Non-pigmented ciliary epithelial cell (primary cell): ENCODE measurements at regions not wholly inside any gene's neighbourhood (a gene's known extent, or its start where the extent isn't known, plus 50 kb on each side); places are given as distances from the start of the nearest gene placed in this dataset.

Experiments used
- DNase-seq: peaks from one replicate; pipeline ENCODE4 v3.0.0-alpha.2; 2010; ENCODE audit warnings: low read depth

DNA sequence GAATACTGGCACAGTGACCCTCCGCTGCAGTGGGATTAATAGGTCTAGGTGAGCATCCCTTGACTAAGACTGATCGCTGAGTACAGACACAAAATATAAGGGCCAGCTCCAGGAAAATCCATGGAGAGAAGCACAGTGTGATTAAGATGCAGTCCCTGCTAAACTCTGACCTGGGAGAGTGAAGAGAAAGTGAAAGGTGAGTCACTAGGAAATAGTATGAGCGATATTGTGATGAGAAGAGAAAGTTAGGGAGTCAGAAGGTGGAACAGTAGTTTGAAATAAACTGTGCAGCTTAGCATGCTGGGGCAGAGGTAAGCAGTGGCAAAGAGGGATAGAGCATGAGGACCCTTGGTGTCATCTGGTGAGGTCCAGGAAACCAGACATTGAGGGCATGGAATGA, 278.6 kb upstream of the MAP3K7 start:
- no peak for DNase-seq

DNA sequence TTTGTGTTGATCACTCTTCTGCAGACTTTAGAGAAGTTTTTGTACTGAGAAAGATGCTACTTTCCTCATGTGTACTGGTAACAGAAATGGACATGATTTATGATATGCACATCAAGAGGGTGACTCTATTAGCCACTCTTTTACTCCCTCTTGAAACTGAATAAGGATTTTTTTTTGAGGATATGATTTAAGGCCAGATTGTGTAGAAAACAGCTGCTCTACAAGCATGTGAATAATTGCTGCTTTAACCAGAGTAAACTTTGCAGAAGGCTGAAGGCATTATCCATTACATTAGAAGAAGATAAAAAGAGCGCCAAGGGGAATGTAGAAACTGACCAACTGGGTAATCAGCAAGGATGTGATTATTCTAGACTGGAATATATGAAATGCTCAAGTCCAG, 276.2 kb upstream of the MAP3K7 start:
- DNase-seq, result no peak

DNA sequence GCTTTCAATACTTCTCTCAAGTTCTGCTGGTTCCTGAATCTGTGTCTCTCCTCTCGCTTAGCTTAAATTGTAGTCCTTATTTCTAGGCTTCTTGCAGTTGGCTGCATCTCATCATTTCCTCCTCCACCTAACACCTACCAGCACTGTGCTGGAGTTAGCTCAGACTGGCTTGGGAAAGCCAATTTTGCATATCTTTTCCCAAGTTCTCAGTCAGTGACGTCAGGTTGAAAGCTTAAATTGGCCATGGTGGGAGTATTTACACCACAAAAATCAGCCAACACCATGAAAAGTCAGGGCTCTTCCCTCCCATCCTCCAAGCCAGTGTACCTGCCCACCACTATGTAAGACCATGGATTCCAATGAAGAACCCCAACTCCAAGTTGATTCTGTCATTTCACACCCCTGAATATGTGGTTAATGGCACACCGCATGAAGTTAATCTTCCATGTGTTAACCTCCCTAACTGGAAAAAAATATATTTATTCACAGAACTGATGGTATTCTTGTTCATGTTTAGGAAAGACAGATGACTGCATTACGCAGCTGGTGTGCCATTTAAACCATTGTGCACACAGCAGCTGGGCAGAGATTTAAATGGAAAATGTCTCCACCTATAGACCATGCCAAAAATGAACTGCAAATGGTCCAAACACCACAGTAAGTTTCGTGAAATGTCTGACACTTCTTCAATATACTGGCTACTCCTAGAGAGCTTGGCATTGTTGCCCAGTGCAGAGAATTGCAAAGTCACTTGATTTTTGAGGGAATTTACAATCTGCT, 274.1 kb upstream of the MAP3K7 start:
- no peak for DNase-seq

DNA sequence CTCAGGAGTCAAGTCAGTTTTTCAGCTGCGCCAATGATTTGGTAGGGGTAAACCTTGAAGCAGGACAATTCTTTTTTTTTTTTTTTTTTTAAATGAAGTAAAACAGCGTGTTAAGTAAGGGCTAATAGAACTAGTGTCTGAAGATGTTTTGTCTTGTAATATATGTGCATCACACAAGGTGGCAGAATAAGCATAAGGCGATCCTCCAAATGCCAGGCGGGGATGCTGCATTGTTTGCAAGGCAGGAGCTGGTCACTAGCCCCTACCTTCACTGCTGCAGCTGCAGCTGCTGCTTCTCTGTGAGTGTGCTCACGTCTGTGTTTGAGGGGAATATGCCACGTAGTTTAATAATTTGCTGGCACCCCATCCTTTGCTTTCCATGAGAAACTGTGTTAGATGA, 272.7 kb upstream of the MAP3K7 start:
- no peak for DNase-seq

DNA sequence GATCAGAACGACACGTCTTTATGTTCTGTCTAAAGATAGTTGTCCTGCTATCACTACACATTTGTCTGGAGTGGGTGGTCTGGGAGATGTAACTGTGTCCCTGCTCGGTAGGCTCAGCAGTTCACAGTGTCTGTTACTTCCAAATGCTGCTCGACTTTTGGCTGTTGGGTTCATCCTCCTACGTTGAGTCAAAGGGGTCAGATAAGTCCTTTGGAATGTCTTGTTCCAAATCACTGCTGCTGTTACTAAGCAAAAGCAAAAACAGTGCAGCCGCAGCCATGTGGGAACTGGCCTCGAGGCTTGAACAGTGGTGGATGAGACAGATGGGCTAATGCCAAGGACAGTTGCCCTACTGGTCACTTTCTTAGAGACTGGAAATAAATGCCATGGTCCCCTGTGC, 272.2 kb upstream of the MAP3K7 start:
- no peak for DNase-seq

DNA sequence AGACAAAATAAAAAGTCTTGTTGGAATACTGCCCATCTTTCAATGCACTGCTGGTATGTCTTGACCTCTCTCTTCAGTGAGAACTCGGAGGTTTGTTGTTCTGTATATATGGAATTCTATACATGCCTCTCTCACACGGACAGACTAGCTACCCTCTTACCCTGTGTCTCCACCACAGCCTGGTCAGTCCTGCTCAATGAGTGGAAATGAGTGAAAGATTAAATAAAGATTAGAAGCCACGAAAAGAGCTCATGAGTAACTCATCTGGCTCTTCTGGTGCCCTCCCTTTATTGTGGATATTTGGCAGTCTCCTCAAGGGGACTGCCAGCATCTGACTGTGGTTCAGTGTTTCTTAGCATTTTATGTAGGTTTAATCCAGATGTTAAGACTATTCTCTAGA, 262.8 kb upstream of the MAP3K7 start:
- DNase-seq, result no peak

DNA sequence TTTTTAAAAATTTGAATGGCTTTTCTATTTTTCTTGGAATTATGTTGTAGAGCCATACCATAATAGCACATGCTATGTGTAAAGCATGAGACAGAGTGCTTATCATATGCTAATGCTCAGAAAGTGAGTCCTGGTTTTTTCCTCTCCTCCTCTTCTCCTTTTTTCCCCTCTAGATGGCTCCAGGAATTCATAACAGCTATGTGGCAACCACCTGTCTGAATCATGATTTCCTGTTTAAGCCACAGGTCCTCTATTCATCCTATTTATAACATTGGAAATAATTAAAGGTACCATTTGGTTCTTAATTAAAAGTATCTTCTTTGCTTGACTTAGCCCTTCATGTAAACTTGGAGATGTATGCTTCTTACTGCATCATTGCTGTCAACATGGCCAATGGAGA, 260.0 kb upstream of the MAP3K7 start:
- DNase-seq, result no peak

DNA sequence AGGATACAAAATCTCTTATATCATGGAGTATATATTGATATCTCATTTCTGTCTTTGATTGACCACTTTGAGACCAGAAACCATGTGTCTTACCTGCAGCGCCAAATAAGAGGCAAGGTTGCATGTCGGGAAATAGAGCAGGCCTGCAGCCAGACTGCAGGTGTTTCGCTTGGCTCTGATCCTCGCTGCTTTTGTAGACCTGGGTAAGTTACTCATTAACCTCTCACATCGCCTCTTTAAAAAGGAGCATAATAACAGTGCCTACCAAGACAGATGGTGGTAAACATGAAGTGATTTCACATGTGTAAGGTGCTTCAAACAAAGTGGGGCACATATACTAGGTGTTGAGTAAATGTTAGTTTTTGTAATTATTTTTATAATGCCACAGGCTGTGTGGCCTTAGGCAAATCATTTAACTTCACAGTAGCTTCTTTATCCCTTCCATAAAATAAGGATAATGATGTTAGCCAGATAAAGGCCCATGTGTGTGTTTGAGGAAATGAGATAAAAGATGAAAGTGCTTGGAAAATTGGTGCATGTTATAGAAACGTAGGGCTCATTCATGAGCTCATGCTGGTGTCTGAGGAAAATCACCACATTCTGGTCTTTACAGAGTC, 248.8 kb upstream of the MAP3K7 start:
- no peak for DNase-seq

DNA sequence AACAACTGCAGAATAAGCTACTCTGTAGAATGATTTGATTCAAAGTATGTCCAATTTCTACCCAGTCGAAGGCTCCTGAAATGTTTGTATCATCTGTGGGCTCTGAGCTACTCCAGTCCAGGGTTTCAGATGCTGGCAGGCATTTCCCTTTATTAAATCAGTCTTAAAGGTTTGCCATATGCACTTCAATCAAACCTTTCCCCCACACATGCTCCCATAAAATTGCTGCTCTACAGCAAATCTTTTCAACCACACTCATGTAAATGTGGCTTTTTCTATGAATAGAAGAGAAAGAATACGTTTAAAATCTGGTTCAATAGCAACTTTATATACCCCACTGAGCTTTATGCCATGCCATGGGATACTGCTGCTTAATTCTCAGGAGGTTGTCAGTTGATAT, 242.4 kb upstream of the MAP3K7 start:
- DNase-seq, result no peak

DNA sequence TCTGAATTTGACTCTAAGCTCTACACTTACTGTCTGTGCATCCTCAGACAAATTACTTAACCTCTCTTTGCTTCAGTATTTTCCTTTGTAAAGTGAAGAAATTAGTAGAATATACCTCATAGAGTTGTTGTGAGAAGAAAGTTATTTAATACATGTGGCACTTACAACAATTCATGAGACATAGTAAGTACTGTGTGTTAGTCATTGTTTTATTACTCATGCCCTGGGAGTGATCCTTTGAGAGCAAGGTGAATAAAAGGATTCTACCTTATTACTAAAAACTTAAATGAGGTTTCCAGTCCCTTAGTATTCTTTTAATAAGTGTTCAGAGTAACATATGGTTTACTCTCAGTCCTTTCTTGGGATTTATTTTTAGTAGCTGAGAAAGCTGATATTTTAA, 233.6 kb upstream of the MAP3K7 start:
- DNase-seq, result no peak

DNA sequence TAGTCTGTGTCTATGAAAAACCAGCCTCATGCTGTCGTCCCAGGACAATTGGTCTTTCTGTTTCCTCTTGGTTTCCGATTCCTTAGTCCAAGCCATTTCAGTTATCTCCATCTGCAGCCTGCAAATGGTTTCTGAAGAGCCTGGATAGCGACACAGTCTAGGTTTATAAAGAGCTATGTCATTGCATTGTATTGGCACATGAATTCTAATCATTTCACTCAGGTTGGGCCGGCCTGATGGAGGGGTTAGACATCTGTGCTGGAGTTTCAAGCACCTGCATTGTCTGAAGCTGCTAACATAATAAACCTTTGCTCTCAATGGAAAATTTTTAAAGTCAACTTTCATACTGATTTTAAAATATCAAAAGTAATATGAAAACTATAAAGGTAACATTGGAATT, 232.6 kb upstream of the MAP3K7 start:
- no peak for DNase-seq

DNA sequence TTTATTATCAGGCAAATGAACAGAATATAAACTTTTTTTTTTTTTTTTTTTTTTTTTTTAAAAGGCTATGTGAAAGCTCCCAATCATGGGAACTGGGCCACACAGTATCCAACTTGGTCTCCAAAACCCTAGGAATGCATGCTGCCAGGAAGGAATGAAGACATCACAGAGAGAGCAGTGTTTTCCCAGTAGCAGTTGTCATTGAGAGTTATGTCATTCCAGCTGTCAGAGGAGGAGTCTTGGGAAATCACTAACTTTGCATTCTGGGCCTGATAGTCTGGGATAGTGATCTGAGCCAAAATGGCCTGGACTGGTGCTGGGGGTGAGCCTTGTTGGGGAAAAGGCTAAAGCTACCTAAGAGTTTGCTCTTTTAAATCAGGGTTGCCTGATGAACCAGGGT, 231.3 kb upstream of the MAP3K7 start:
- no peak for DNase-seq

DNA sequence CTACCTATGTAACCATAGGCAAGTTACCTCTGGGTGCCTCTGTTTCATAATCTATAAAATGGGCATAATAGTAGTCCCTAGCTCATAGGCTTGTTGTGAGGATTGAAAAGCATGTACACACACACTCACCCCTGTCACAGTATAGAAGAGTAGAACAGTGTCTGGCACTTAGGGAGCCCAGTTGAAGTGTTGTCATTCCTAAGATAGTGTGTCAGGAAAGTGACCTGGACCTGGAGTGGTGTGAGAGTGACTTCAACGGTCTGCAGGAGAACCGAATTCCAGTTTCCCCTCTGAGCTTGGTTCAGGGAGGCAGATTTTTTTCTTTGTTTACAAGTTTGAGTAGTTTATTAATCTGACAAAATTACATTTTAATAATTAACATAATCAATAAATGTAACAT, 229.9 kb upstream of the MAP3K7 start:
- DNase-seq, result no peak

DNA sequence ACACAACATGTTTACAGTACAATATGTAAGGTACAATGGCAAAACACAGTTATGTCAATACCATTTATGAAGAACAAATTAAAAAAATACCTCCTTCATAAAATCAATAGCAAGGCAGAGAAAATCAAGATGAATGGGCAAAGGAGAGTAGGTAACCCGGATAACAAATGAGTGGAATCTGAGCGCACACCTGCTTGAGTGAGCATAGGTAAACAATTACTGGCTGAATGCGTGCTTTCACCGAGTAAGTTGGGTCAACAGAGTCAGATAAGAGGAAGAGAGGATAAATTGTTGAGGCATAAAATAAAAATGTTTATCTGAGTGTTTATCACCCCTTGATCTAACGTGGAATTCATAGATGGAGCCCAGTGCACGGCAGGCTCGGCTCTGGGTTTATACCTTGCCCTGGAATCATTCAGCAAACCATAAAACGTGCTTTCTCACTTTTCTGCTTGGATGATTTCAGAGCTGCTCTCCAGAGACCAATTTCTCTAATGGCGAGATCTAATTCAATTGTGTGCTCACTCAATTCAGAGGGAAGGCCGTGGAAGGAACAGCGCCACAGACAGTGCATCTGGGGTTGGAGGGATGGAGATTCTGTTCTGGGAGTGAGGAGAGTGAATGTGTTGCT, 224.8 kb upstream of the MAP3K7 start:
- no peak for DNase-seq

DNA sequence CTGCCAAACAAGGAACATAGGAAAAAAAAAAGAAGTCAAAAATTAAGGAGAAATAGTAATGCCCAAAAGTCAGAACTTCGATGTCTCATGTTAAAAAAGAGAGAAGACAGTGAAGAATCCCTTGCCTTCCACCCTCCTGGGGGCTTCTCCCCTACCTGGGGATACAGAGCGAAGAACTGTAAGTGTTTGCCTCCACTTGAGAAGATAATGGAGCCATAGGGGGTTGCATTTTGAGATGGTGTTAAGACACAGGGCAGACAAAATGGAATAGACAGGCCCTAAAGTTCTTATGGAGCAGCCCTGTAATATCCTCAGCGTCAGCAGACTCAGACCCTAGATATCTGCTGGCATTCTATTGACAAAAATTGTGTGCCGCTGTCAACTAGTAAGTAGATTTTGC, 222.2 kb upstream of the MAP3K7 start:
- no peak for DNase-seq

DNA sequence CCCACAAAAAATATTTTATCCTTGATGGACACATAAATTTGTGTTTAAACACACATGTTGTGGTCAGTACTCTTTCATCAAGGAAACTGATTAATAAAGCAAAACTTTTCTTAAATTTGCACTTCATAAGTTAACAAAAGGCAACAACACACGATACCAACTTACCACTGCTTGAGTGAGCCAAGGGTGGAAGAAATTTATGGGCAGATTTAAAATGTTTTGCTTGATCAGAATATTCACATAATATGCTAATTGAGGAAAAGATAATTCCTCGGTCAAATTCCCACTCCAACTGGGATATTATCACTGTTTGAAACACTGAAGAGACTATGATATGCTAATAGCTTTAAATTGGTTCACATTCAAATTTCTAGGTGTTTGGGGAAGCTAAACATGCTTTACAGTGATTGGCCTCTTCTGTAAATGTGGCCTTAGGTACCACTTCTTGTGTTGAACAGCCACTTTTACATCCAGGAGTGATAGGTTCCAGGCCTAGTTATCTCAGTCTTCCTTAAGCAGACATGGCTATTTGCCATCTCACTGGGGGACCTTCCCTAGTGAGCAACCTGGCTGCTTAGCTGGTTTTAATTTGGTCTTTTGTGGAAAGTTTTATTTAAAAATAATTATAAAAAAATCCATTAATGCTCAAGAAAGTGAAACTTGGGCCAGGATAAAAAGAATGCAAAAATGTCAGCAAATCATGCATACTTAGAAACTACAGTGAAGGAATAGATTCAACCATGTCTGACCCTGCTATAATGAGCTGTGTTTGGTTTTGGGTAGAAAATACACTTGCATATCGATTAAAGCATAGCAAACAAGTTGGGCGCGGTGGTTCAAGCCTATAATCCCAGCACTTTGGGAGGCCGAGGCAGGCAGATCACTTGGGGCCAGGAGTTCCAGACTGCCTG, 221.2 kb upstream of the MAP3K7 start:
- DNase-seq, result no peak

DNA sequence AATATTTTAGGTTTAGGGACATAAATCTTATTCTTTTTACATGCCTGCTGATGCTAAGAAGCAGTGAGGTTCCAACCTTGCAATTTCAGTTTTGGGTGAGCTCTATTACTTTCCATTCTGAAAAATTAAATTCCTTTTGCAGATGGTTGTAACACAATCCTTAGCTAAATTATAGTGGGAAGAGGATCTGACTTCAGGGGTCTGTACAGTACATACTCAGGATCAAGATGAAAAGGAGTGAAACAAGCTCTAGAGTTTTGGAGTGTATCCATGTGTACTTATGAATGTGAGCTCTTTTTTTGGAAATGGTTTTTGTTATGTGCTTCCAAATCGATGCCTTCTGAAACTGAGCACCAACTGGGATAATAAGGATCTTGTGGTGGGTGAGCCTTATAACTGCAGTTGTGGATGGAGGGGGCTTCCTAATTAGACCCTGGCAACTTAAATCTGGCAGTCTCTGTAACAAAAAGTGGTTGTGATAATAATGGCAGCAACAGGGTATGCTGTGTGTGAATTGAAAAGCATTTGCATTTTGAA, 218.8 kb upstream of the MAP3K7 start:
- DNase-seq, result no peak

DNA sequence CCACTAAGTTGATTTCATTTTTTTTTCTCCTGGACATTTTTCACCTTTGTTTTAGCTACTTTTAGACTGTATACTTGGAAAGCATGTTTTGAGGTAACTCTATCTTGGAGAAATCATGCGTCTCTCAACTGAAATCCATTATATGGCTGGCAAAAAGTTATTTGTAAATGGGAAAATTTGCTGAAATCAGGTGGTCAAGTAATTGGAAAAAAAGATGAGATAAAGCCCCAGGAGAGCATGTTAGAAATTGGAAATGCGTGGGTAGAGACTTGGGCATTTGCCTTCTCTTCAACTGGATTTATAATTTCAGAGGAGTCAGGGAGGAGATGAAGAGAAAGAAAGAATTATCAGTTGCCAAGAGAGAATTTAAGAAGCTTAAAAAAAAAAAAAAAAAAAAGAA, 217.1 kb upstream of the MAP3K7 start:
- DNase-seq, result no peak

DNA sequence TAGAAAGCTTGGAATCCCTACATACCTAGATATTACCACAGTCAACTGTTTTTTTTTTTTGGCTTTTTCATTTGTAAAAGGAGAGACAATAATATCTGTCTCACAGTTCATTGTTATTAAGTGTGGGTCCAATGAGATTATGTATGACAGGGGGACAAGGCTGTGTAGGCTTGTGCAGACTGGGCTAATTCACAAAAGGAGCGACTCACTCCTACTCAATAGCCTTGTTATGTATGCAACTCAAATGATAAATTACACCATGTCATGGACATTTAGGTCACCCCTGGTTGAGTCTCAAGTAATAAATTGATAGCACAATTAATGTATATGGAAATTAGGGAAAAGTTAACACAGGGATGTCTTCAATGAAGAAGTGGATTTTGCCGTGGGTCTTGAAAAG, 208.2 kb upstream of the MAP3K7 start:
- no peak for DNase-seq

DNA sequence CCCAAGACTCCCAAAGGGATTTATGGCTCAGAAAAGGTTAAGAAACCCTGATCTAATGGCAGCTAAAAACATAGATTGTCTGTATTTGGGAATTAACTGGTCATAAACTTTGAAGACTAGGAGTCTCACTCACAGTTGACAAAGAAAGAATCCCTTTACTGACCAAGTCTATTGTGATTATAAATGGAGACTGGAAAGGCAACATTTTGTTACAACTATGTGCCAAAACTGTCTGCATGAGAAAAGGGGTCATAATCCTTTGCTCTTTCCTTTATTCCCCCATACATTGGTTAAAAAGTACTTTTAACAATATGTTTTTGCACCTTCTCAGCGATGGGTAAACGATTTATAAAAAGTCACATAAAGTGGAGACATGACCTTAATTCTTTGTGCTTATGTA, 206.9 kb upstream of the MAP3K7 start:
- DNase-seq, result no peak

DNA sequence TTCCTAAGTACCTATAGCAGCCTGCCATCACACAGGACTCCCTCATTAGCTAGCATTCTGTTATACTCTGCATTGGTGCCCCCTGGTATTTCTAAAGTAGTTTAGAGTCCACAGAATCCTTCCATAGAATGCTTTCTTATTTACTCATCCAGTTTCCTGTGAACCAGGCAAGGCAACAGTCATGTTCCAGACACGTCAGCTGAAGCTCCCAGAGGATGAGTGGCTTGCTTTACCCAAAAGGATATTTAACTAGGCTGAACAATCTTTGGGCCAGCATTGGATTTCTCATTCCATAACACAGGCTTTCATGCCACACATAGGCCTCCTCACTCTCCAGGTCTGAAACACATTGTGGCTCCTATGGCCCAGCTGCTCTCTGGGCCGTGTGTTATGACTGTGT, 203.8 kb upstream of the MAP3K7 start:
- DNase-seq, result no peak

DNA sequence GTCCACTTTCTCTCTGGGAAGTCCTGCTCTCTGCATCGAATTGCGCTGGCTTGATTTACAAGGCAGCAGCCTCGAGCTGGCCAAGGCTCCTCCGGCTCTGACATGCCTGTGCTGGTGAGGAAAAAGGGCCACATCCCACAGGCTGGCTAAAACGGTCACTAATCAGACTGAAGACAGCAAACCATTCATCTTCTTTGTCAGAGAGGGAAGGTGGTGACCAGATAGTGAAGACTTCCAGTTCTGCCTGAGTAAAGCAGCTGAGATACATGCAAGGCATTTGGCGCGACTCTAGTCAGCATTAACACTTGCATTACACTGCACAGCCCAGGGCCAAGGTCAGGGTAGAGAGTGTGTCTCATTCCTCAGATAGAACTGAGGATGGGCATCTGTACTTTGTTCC, 203.2 kb upstream of the MAP3K7 start:
- no peak for DNase-seq
